ENCODE measurements at regions not wholly inside any gene's neighbourhood (a gene's known extent, or its start where the extent isn't known, plus 50 kb on each side); places are given as distances from the start of the nearest gene placed in this dataset.

- TF ChIP-seq CTCF (IDR thresholded peaks at IDR 0.05; ENCODE audit: insufficient read depth, low read depth, low read length) (no peak), EZH2 (IDR thresholded peaks at IDR 0.05; ENCODE audit: insufficient read depth, low read length) (no peak)
Observed at GRCh38 chr19:30274987-30275386, 97.2 kb upstream of the ZNF536 start.
